DMS79 (cell line): ENCODE measurements at regions not wholly inside any gene's neighbourhood (a gene's known extent, or its start where the extent isn't known, plus 50 kb on each side); places are given as distances from the start of the nearest gene placed in this dataset.

Experiments
- DNase-seq: peaks from one replicate; lab custom pipeline; 2025; lab: John Stamatoyannopoulos, UW

GRCh38 chr12:115017346-115017745 lies 333.4 kb upstream of the TBX3 start:
- DNase-seq, result no peak

DNA sequence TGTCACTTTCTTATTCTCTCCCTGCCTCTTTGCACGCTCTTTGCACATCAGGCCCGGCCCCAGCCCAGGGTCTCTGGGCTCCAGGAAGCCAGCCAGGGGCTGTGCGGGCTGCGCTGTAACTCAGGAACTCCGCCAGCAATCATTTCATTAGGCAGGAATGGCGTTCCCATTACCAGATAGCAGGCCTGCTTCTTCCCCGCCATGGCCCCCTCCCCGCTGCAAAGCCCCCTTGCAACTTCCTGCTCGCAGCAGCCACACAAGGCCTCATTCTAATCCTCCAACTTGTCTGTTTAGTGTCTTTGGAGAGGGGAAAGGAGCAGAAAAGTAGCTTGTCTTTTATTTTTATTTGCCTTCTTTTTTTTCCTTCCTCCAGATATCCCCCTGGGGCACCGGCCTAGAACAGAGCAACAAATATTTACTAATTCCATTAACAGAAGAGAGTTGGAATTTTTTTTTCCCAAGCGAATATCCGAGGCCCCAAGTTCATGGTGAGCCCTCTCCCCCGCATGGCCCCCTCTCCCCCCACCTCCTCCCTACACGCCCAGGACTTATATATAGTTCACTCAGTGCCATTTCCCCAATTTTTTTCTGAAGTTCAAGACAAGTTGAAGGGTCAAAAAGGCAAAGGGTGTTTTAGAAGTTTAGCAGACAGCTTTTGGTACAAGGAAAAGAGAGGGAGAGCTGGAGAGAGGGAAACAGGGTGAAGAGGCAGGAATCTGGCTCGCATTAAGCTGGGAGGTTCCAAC lies 329.4 kb upstream of the TBX3 start:
- DNase-seq, result no peak

DNA sequence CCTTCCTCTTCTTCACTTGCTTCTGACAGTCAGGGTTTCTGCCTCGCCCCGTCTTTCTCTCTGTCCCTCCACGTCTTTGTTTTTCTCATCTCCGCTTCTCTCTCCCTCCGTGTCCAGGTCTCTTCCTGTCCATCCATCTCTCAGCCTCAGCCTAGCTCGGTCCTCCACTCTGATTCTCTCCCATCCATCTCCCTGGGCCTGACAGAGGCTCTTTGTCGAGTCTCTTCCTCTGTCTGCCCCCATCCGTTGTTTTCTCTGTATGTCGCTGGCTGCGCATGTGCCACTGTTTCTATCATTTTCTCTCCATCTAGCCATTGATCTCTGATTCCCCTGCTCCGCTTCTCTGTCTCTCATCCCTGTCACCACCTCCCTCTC lies 328.9 kb upstream of the TBX3 start:
- no peak for DNase-seq

- DNase-seq, result no peak
These were observed 327.7 kb upstream of the TBX3 start for GRCh38 chr12:115011703-115012102.

GRCh38 chr12:115010324-115010995 lies 326.5 kb upstream of the TBX3 start:
- DNase-seq, result no peak

- DNase-seq, result no peak
These were observed 325.0 kb upstream of the TBX3 start for GRCh38 chr12:115008929-115009328.

- no peak for DNase-seq
These were observed 320.6 kb upstream of the TBX3 start for GRCh38 chr12:115004470-115005146.

- DNase-seq, result no peak
These were observed 318.5 kb upstream of the TBX3 start for GRCh38 chr12:115002434-115002833.

DNA sequence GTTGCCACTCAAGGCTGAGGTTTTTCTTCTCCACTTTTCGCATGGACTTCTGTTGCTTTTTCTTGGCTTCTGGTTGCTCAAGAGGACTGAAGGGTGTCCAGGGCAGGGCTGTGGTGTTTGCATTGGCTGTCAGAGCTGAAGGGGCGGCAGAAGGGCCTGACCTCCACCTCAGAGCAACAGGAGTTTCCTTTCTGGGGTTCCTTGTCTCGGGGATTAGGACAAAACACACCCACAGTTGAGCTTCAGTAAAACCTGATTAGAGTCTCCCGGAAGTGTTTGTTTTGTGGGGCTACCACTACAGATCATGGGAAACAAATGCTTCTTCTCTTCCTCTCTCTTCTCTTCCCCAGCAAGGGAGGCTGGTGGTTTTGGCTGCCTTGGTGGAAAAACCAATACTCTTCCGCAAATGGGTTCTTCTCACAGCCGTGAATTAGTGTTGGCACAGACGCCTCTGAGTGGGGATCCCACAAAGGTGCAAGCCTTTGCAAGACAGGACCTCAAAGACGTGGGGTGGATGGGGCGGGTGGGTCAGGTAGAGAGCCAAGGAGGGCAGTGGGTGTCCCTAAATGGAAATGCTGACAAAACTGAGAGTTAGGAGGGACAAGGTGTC lies 317.7 kb upstream of the TBX3 start:
- DNase-seq, result no peak

- no peak for DNase-seq
These were observed 316.1 kb upstream of the TBX3 start for GRCh38 chr12:115000038-115000437.

- no peak for DNase-seq
These were observed 314.8 kb upstream of the TBX3 start for GRCh38 chr12:114998750-114999128.

GRCh38 chr12:114998118-114998749 lies 314.3 kb upstream of the TBX3 start:
- no peak for DNase-seq

DNA sequence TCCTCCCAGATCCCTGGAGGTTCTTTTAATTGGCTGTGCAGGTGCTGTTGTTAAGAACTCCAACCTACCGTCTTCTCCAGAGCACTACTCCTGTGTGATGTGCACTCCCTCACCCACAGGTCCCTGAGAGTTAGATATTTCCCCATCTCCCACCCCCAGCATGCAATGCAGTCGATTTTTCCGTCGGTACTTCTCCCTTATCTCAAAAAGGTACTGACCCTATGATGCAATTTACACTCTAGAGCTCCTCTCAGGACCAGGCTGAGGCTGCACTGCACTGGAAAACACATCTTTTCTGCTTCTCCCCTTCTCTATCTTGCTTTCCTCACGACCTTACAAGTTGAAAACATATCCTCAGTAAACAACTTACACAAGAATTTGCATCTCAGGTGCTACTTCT lies 312.4 kb upstream of the TBX3 start:
- no peak for DNase-seq

- DNase-seq, result no peak
These were observed 311.9 kb upstream of the TBX3 start for GRCh38 chr12:114995891-114996290.

- DNase-seq, result no peak
These were observed 309.2 kb upstream of the TBX3 start for GRCh38 chr12:114993165-114993564.

- DNase-seq, result no peak
These were observed 308.5 kb upstream of the TBX3 start for GRCh38 chr12:114992443-114992842.

DNA sequence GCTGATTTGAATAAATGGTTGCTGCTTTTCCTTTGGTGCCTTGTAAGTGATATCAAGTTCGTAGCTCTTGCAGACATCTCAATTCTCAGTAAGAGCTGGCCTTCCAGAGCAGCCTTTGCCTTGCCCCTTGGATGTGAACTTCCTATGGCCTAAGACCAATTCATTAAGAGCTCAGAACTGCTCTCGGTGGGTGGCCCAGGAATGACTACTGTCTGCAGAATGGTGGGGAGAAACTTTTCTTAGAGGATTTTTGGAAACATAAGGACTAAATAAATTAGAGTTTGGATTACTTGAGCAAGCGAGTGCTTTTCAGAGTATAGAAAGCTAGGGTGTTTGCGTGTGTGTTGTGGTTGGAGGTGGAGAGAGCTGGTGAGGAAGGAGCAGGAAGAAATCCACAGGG lies 306.4 kb upstream of the TBX3 start:
- no peak for DNase-seq

DNA sequence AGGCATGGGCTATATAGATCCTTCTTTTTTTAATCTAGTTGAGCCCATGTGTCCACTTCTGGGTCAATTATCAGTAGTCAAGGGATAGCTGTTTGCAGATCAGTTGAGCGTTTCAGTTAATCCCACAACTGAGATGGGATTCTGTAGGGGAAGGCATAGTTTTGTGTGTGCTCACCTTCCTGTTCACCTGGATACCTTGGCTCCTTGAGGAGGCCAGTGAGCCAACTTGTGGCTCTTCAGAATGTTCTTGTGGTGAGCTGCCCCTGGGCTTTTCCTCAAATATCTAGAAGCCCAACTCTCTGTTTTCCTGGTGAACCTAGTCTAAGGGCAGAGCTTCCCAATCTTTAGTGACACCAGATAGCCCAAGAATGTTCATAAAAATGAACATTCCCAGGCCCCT lies 302.9 kb upstream of the TBX3 start:
- no peak for DNase-seq

DNA sequence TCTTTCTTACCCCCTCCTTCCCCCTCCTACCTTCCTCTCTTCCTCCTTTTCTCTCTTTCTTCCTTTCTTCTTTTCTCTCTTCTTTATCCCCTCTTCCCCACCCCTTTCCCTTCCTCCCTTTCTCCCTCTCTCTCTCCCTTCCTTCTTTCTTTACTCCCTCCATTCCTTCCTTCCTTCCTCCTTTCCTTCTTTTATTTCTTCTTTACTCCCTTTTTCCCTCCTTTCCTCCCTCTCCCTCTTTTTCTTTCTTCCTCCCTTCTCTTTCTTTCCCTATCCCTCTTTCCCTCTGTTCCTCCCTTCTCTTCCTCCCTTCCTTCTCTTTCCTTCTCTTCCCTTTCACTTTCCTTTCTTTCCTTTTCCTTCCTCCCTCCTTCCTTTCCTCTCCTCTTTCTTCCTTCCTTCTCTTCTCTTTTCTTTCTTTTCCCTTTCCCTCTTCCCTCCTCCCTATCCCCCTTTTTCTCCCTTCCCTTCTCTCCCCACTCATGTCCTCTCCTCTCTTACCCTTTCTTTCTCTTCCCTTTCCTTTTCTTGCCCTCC lies 302.3 kb upstream of the TBX3 start:
- DNase-seq, result no peak

DNA sequence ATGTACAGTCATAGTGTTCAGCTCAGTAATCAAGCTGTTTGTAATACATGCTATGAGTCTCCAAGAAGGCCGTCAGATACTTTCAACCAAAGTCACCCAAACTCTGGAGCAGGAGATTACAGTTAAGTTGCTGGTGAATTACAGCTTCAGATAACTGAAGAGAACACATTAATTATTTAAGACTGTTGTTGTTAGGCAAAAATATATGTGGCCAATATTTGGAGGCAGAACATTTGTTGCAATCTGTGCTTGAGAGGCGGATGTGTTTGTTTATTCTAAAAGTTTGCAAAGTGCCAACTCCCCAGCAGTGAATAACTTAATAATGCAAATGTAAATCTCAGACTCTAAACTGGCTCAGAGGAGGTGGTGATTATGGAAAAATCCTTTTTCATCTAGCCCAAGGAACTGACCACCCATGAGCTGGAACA lies 300.7 kb upstream of the TBX3 start:
- DNase-seq, result no peak

DNA sequence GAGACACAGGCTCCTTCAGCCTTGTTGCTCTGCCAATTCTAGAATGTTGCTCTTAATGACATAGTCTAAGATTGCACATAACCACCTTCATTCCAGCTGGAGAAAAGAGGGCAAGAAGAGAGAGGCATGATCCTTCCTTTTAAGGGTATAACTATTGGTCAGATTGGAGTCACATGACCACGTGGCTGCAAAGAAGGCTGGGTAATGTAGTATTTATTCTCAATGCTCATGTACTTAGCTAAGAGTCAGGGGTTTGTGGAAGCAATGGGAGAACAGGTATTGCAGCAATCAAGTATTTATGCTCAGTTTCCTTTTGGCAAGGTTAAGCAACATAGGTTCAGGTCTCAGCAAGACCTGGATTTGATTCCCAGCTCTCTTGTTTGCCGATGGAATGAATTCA lies 298.8 kb upstream of the TBX3 start:
- DNase-seq, result no peak

DNA sequence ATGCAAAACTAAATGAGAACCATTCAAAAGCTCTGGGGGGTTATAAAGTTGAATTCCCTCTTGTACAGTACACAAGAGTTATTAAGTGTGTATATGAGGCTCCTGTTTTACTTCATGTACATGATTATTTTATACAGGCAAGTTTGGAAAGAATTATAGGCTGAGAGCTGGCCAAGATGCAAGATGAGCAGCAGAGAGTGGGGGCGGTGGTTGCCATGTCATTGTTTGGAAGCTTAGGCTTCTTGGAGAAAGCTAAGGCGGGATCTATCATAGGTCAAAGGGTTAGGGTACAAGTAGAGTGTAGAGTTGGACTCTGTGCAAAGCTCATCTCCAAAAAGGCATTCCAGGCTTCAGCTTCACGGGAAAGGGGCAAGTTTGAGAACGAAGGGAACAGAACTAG lies 297.1 kb upstream of the TBX3 start:
- DNase-seq, result no peak
